ENCODE measurements at regions not wholly inside any gene's neighbourhood (a gene's known extent, or its start where the extent isn't known, plus 50 kb on each side); places are given as distances from the start of the nearest gene placed in this dataset.

- no peak for TF ChIP-seq ZNF274 (IDR thresholded peaks at IDR 0.05; ENCODE audit: low read depth, low read length)
- no peak for TF ChIP-seq YY1 (IDR thresholded peaks at IDR 0.05; ENCODE audit: insufficient read depth, insufficient read length)
- no peak for TF ChIP-seq SUZ12 (IDR thresholded peaks at IDR 0.05; ENCODE audit: extremely low read depth, insufficient read depth, insufficient read length)
These were observed 261.3 kb downstream of the SOX11 start for GRCh38 chr2:5953525-5953924.

Data from NT2/D1 (cell line).